ENCODE measurements at regions not wholly inside any gene's neighbourhood (a gene's known extent, or its start where the extent isn't known, plus 50 kb on each side); places are given as distances from the start of the nearest gene placed in this dataset.

DNA sequence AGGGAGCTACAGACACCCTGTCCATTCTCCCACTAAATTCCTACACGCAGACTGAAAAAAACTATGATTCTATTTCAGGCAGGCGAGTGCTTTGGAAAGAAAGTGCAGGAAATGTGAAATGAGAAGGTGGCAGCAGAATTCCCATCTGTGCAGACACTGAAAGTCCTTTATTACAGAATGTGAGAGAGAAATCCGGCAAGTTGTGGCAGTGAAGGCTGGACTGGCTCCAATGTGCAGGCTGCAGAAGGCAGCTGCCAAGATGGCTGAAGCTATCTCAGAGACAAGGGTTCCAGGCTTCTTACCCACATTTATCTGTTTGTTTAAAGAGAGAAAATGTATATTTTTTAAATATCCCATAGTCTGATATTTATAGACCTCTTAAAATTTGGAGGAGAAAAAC is 161.8 kb upstream of the VLDLR start:
- Histone ChIP-seq H3K36me3 (no peaks in the 10 kb centered on the region), H3K4me1 (no peaks in the 10 kb centered on the region), H3K9me3 (no peaks in the 10 kb centered on the region), H3K27me3 (no peaks in the 10 kb centered on the region), H3K4me3 (ENCODE audit: low read depth, low read length) (no peak overlapping the region)
- TF ChIP-seq, protein P1, sequence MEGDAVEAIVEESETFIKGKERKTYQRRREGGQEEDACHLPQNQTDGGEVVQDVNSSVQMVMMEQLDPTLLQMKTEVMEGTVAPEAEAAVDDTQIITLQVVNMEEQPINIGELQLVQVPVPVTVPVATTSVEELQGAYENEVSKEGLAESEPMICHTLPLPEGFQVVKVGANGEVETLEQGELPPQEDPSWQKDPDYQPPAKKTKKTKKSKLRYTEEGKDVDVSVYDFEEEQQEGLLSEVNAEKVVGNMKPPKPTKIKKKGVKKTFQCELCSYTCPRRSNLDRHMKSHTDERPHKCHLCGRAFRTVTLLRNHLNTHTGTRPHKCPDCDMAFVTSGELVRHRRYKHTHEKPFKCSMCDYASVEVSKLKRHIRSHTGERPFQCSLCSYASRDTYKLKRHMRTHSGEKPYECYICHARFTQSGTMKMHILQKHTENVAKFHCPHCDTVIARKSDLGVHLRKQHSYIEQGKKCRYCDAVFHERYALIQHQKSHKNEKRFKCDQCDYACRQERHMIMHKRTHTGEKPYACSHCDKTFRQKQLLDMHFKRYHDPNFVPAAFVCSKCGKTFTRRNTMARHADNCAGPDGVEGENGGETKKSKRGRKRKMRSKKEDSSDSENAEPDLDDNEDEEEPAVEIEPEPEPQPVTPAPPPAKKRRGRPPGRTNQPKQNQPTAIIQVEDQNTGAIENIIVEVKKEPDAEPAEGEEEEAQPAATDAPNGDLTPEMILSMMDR (IDR thresholded peaks at IDR 0.05; ENCODE audit: low read depth, low read length), result no peak
- no peak for DNase-seq

DNA sequence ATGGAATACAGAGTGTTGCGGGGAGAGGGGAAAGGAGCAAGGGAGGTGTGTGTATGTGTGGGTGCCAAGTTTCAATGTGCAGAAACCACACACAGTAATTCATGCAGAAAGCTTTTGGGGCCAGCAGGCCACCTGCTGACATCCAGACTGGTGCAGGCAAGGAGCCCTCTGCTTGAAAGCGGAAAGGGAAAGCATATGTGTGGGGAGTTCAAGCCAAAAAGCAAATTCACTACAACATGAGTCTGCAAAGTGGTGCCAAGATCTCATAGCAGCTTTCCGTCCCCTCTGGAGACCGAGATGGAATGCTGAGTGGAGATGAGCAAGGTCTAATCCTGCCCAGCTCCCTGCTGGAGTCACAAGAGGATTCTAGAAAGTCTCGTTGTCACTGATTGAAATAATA is 159.7 kb upstream of the VLDLR start:
- TF ChIP-seq, protein P1 (IDR thresholded peaks at IDR 0.05; ENCODE audit: low read depth, low read length), result no peak
- Histone ChIP-seq H3K9me3 (no peaks in the 10 kb centered on the region), H3K4me3 (ENCODE audit: low read depth, low read length) (no peak overlapping the region), H3K27me3 (no peaks in the 10 kb centered on the region), H3K36me3 (no peaks in the 10 kb centered on the region), H3K4me1 (no peaks in the 10 kb centered on the region; the same call in 1 of the 2 replicates)
- no peak for DNase-seq

DNA sequence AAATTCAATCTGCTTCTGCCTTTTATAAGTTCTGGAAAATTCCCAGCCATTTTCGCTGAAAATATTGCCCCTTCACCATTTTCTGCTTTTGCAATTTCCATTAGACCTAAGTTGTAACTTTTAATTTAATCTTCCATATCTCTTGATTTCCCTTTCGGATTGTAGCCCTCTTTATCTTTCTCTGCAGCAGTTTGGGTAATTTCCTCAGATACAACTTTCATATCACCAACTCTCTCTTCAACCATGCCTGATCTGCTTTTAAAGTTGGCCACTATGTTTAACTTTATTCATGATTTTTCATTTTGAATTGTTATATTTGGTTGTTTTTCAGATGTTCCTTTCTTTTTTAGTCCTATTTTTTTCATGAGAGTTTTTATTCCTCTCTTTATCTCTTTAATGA is 157.0 kb upstream of the VLDLR start:
- Histone ChIP-seq H3K27me3 (no peaks in the 10 kb centered on the region), H3K4me3 (ENCODE audit: low read depth, low read length) (no peak overlapping the region), H3K4me1 (no peaks in the 10 kb centered on the region; the same call in 1 of the 2 replicates), H3K36me3 (no peaks in the 10 kb centered on the region), H3K9me3 (no peaks in the 10 kb centered on the region)
- TF ChIP-seq, protein P1 (IDR thresholded peaks at IDR 0.05; ENCODE audit: low read depth, low read length), result no peak
- DNase-seq, result no peak

DNA sequence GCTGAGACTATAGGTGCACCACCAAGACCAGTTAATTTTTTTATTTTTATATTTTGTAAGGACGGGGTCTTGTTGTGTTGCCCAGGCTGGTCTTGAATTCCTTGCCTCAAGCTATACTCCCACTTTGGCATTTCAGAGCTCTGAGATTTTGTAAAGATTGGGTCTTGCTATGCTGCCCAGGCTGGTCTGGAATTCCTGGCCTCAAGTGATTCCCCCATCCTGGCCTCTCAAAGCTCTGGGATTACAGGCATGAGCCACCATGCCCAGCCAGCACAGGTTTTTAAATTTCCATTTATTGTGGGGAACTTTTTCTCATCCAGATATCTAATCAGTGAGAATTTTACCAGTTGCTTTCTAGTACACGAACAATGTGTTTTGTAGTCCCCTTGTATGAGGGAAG is 156.1 kb upstream of the VLDLR start:
- no peaks in the 10 kb centered on the region; the same call in 1 of the 2 replicates for H3K4me1 ChIP-seq
- no peaks in the 10 kb centered on the region for H3K9me3 ChIP-seq
- TF ChIP-seq, protein P1 (IDR thresholded peaks at IDR 0.05; ENCODE audit: low read depth, low read length), result no peak
- H3K36me3 ChIP-seq, result no peaks in the 10 kb centered on the region
- DNase-seq, result no peak
- H3K4me3 ChIP-seq (ENCODE audit: low read depth, low read length), result no peak overlapping the region
- no peaks in the 10 kb centered on the region for H3K27me3 ChIP-seq

DNA sequence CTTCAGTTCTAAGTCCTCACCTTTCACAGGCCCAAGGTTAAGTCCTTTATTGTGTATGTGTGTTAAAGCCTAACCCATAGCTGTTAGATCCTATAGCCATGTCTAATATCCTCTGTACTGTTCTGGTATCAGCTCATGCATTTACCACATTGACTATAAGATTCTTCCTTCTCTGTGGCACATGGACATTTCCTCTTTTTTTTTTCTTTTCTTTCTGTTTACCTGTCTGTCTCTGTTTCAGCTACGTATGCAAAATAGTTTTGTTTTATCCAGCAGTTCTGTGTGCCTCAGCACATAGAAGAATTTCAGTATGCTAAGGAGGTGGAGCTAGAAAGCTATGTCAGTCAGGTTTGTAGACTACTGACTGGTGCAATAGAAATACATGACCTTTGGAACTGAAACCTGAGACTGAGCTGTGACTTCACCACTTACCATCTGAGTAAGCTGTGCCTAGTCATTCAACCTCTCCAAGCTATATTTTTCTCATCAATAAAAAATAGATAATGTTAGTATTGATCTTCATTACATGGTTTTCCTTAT is 155.6 kb upstream of the VLDLR start:
- Histone ChIP-seq H3K9me3 (no peaks in the 10 kb centered on the region), H3K4me3 (ENCODE audit: low read depth, low read length) (no peak overlapping the region), H3K4me1 (no peaks in the 10 kb centered on the region; the same call in 1 of the 2 replicates), H3K36me3 (no peaks in the 10 kb centered on the region), H3K27me3 (no peaks in the 10 kb centered on the region)
- TF ChIP-seq, protein P1 (IDR thresholded peaks at IDR 0.05; ENCODE audit: low read depth, low read length), result no peak
- no peak for DNase-seq

DNA sequence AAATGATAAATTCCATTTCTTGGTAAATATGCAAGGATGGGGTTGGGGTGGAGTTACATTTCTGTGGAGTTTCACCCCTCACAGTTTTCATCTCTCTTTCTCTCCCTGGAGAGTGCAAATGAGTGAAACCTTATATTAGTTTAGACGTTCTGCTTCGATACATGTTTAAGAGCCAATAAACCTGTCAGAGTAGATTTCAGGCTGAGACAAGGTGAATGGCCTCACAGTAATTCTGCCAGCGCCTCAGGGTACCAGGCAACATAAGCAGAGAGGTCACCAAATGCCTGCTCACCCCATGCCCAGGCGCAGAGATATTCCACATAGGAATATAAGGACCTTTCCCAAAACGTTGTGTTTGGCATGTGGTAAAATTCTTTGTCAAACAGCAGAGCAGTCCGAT is 154.9 kb upstream of the VLDLR start:
- Histone ChIP-seq H3K4me3 (ENCODE audit: low read depth, low read length) (no peak overlapping the region), H3K27me3 (no peaks in the 10 kb centered on the region), H3K36me3 (no peaks in the 10 kb centered on the region), H3K4me1 (no peaks in the 10 kb centered on the region; the same call in 1 of the 2 replicates), H3K9me3 (no peaks in the 10 kb centered on the region)
- TF ChIP-seq, protein P1 (IDR thresholded peaks at IDR 0.05; ENCODE audit: low read depth, low read length), result no peak
- peak; percentile 14 for DNase-seq

Measured in BE2C (cell line).